ENCODE measurements at regions not wholly inside any gene's neighbourhood (a gene's known extent, or its start where the extent isn't known, plus 50 kb on each side); places are given as distances from the start of the nearest gene placed in this dataset.

DNA sequence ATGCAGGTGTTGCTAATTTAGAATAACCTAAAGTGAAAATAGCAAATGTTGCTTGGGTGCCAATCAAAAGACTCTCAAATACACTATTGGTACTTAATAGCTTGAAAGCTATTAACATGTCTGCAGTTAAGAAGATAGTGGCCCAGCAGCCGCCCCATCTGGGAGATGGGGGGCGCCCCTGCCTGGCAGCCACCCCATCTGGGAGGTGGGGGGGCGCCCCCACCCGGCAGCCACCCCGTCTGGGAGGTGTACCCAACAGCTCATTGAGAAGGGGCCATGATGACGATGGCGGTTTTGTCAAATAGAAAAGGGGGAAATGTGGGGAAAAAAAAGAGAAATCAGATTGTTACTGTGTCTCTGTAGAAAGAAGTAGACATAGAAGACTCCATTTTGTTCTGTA lies 923.1 kb upstream of the MDGA2 start:
- Histone ChIP-seq H3K9me3 (no peaks in the 10 kb centered on the region), H3K27me3 (no peaks in the 10 kb centered on the region), H3K4me1 (ENCODE audit: insufficient read depth) (no peaks in the 10 kb centered on the region), H3K4me3 (no peak overlapping the region), H3K36me3 (no peaks in the 10 kb centered on the region), H3K27ac (no peak overlapping the region)
- TF ChIP-seq, protein P1, sequence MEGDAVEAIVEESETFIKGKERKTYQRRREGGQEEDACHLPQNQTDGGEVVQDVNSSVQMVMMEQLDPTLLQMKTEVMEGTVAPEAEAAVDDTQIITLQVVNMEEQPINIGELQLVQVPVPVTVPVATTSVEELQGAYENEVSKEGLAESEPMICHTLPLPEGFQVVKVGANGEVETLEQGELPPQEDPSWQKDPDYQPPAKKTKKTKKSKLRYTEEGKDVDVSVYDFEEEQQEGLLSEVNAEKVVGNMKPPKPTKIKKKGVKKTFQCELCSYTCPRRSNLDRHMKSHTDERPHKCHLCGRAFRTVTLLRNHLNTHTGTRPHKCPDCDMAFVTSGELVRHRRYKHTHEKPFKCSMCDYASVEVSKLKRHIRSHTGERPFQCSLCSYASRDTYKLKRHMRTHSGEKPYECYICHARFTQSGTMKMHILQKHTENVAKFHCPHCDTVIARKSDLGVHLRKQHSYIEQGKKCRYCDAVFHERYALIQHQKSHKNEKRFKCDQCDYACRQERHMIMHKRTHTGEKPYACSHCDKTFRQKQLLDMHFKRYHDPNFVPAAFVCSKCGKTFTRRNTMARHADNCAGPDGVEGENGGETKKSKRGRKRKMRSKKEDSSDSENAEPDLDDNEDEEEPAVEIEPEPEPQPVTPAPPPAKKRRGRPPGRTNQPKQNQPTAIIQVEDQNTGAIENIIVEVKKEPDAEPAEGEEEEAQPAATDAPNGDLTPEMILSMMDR (IDR thresholded peaks at IDR 0.05) = no peak
- TF ChIP-seq POLR2A (IDR thresholded peaks at IDR 0.05) = no peak
- TF ChIP-seq EP300 (IDR thresholded peaks at IDR 0.05) = no peak
- intact Hi-C loops (cut with DNase I) = no loop called here
- no peak for DNase-seq
- 76 to 90% (median 85%) methylated on average over 7 of the region's 7 CpGs for WGBS, 3 donors

DNA sequence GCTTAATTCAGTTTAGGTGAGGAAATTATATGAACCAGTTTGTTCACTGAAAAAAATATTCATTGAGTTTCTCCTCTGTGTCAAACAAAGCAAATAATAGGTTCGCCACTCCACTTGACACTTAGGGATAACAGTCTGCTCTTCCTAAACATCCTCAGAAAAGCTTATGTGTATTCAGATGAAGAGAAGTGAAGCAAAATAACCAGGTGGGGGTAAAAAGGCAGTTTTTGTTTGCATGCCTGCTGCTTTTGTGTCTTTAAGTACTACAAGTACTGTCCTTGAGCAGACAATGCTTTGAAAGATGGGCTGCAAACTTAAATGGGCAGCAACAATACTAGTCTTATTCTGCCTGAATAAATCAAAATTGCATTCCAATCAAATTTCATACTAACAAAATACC lies 910.7 kb upstream of the MDGA2 start:
- DNase-seq = no peak

DNA sequence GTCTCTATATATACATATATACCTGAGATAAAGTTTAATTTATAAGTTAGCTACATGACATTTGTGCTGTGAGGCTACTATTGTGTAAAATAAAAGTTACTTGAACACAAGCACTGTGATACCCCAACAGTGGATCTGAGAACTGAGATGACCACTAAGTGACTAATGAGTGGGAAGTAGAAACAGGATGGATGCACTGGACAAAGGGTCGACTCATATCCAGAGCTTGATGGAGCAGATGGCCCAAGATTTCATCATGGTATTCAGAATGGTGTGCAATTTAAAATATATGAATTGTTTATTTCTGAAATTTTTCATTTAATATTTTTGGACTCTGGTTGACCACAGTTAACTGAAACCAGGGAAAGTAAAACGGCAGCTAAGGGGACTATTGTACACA lies 908.6 kb upstream of the MDGA2 start:
- 40 to 43% (median 41%) methylated on average over 2 of the region's 2 CpGs for WGBS, 3 donors
- TF ChIP-seq POLR2A (IDR thresholded peaks at IDR 0.05) (no peak), EP300 (IDR thresholded peaks at IDR 0.05) (no peak)
- TF ChIP-seq, protein P1 (IDR thresholded peaks at IDR 0.05) = no peak
- Histone ChIP-seq H3K27me3 (no peaks in the 10 kb centered on the region), H3K27ac (no peak overlapping the region), H3K36me3 (no peaks in the 10 kb centered on the region), H3K4me3 (no peak overlapping the region), H3K9me3 (no peaks in the 10 kb centered on the region), H3K4me1 (ENCODE audit: insufficient read depth) (no peaks in the 10 kb centered on the region)
- intact Hi-C loops (cut with DNase I) = no loop called here
- no peak for DNase-seq

More for the DNA sequence above, 910.7 kb upstream of the MDGA2 start:
- no peak overlapping the region for H3K4me3 ChIP-seq
- no peak overlapping the region for H3K27ac ChIP-seq
- H3K4me1 ChIP-seq (ENCODE audit: insufficient read depth) = no peaks in the 10 kb centered on the region
- H3K36me3 ChIP-seq = no peaks in the 10 kb centered on the region
- WGBS, 3 donors = 74 to 90% (median 83%) methylated on average over 1 of the region's 1 CpG
- no peaks in the 10 kb centered on the region for H3K27me3 ChIP-seq
- intact Hi-C loops (cut with DNase I) = no loop called here
- TF ChIP-seq, protein P1 (IDR thresholded peaks at IDR 0.05) = no peak
- no peak for TF ChIP-seq POLR2A (IDR thresholded peaks at IDR 0.05)
- no peak for TF ChIP-seq EP300 (IDR thresholded peaks at IDR 0.05)
- no peaks in the 10 kb centered on the region for H3K9me3 ChIP-seq

DNA sequence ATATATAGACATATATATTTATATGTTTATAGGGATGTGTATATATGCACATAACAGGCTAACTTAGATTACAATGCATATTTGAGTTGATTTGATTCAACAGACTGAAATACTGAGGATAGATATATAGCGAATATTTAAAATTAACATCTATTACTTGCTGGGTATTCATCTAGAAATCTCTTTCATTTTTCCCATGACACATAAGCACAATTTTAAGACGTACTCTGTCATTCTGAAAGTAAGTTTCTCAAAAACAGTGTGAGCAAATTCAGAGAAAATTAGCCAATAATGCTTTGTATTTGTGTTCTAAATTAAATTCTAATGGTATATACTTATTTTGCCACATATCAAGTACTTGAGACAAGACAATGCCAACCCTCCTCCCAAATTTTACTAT lies 907.5 kb upstream of the MDGA2 start:
- Histone ChIP-seq H3K4me3 (no peak overlapping the region), H3K27me3 (no peaks in the 10 kb centered on the region), H3K9me3 (no peaks in the 10 kb centered on the region), H3K27ac (no peak overlapping the region), H3K36me3 (no peaks in the 10 kb centered on the region), H3K4me1 (ENCODE audit: insufficient read depth) (no peaks in the 10 kb centered on the region)
- DNase-seq = no peak
- 73 to 85% (median 74%) methylated on average over 2 of the region's 2 CpGs for WGBS, 3 donors
- TF ChIP-seq POLR2A (IDR thresholded peaks at IDR 0.05) (no peak), EP300 (IDR thresholded peaks at IDR 0.05) (no peak)
- TF ChIP-seq, protein P1 (IDR thresholded peaks at IDR 0.05) = no peak
- intact Hi-C loops (cut with DNase I) = no loop called here

DNA sequence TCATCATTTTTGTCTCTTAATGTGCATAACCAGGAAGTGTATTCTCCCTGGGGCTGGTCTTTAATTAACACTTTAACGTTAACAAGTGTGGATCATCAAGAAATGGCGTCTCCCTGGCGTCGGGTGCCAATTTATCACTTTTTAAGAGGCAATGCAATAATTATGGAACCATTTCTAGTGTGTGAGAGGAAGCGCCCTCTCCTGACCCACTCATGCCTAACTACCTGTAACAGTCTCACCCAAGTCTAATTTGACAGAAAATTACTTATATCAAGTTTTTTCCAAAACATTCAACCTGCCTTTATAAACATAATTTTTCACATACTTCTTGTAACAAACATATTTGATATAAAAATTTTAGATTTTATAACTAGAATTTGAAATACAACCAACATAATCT lies 905.3 kb upstream of the MDGA2 start:
- 85 to 92% (median 90%) methylated on average over 5 of the region's 5 CpGs for WGBS, 3 donors
- Histone ChIP-seq H3K9me3 (no peaks in the 10 kb centered on the region), H3K4me1 (ENCODE audit: insufficient read depth) (no peaks in the 10 kb centered on the region), H3K27me3 (no peaks in the 10 kb centered on the region), H3K4me3 (no peak overlapping the region), H3K27ac (no peak overlapping the region), H3K36me3 (no peaks in the 10 kb centered on the region)
- intact Hi-C loops (cut with DNase I) = no loop called here
- DNase-seq = no peak
- TF ChIP-seq EP300 (IDR thresholded peaks at IDR 0.05) = no peak
- TF ChIP-seq POLR2A (IDR thresholded peaks at IDR 0.05) = no peak
- TF ChIP-seq, protein P1 (IDR thresholded peaks at IDR 0.05) = no peak

Data from ovary (tissue), 7 donors.